GM23338 (cell line): ENCODE measurements at regions not wholly inside any gene's neighbourhood (a gene's known extent, or its start where the extent isn't known, plus 50 kb on each side); places are given as distances from the start of the nearest gene placed in this dataset.
A peak's percentile ranks its signal among the peaks of the same experiment; 100 is the strongest.

Experiments used
- ATAC-seq: fragments of 200-7000 bp; cut with Tn5 transposase; 3 replicates; pipeline ENCODE4 v1.9.1; 2020
- DNase-seq: peaks from one replicate; pipeline ENCODE4 v3.0.0-alpha.2; 2015; ENCODE audit warnings: low spot score
- H2AFZ ChIP-seq: fragments of 200-600 bp; sonication (generic); 2 replicates; pipeline ENCODE4 v1.8.0; 2016; ENCODE audit warnings: antibody characterized with exemption, mild to moderate bottlenecking, moderate library complexity
- H3F3A ChIP-seq: fragments of 200-600 bp; sonication (generic); replicated peaks from 2 replicates; pipeline ENCODE4 v1.8.0; 2017; ENCODE audit warnings: antibody characterized with exemption, mixed run types, low read depth
- H3K27ac ChIP-seq: fragments of 200-600 bp; sonication (generic); 2 replicates; pipeline ENCODE4 v1.6.1; 2016; ENCODE audit warnings: low read depth
- H3K27me3 ChIP-seq: fragments of 200-600 bp; sonication (generic); 2 replicates; pipeline ENCODE4 v1.8.0; 2016; ENCODE audit warnings: mild to moderate bottlenecking, mixed run types, moderate library complexity; ENCODE audit not compliant: insufficient read depth
- H3K36me3 ChIP-seq: fragments of 200-600 bp; sonication (generic); 2 replicates; pipeline ENCODE4 v1.8.0; 2016; ENCODE audit warnings: mild to moderate bottlenecking; ENCODE audit not compliant: insufficient read depth
- H3K4me1 ChIP-seq: fragments of 200-600 bp; sonication (generic); 2 replicates; pipeline ENCODE4 v1.8.0; 2016; ENCODE audit warnings: mild to moderate bottlenecking, moderate library complexity; ENCODE audit not compliant: insufficient read depth
- H3K4me2 ChIP-seq: fragments of 200-600 bp; sonication (generic); 2 replicates; pipeline ENCODE4 v1.7.1; 2017; ENCODE audit warnings: mixed run types
- H3K4me3 ChIP-seq: fragments of 200-600 bp; sonication (generic); 2 replicates; pipeline ENCODE4 v1.6.1; 2016; ENCODE audit warnings: mixed run types
- H3K79me2 ChIP-seq: fragments of 200-600 bp; sonication (generic); replicated peaks from 2 replicates; pipeline ENCODE4 v1.8.0; 2017; ENCODE audit warnings: mild to moderate bottlenecking; ENCODE audit not compliant: insufficient read depth
- H3K9me2 ChIP-seq: fragments of 200-600 bp; sonication (generic); 2 replicates; pipeline ENCODE4 v1.8.0; 2017; ENCODE audit not compliant: insufficient read depth
- H4K20me1 ChIP-seq: fragments of 200-600 bp; sonication (generic); replicated peaks from 2 replicates; pipeline ENCODE4 v1.8.0; 2017; ENCODE audit warnings: mild to moderate bottlenecking; ENCODE audit not compliant: insufficient read depth
- H3K27ac Mint-ChIP-seq: 2 replicates; pipeline ENCODE4 v1.8.0; 2020; ENCODE audit warnings: inconsistent platforms, mild to moderate bottlenecking, moderate library complexity, mixed read lengths
- H3K27me3 Mint-ChIP-seq: 3 replicates; pipeline ENCODE4 v1.8.0; 2022; ENCODE audit warnings: low read depth, mild to moderate bottlenecking, moderate library complexity, mixed read lengths, inconsistent platforms; ENCODE audit not compliant: insufficient read depth, poor library complexity
- H3K36me3 Mint-ChIP-seq: 3 replicates; pipeline ENCODE4 v1.8.0; 2021; ENCODE audit warnings: low read depth, mild to moderate bottlenecking, inconsistent platforms, moderate library complexity, mixed read lengths
- H3K4me1 Mint-ChIP-seq: 3 replicates; pipeline ENCODE4 v1.8.0; 2020; ENCODE audit warnings: mild to moderate bottlenecking, inconsistent platforms, mixed read lengths
- H3K4me3 Mint-ChIP-seq: 3 replicates; pipeline ENCODE4 v1.8.0; 2021; ENCODE audit warnings: moderate library complexity, mild to moderate bottlenecking, inconsistent platforms, mixed read lengths
- H3K9me3 Mint-ChIP-seq: 3 replicates; pipeline ENCODE4 v1.8.0; 2020; ENCODE audit warnings: moderate library complexity, mild to moderate bottlenecking, inconsistent platforms, mixed read lengths
- CREB1 ChIP-seq: fragments of 250-450 bp; sonication (Bioruptor Pico); IDR thresholded peaks from 2 replicates; pipeline ENCODE4 v1.5.0; 2020; ENCODE audit warnings: low read depth, mild to moderate bottlenecking, moderate library complexity
- CTCF ChIP-seq, 2 experiments: fragments of 200-600 bp in 1 of 2; sonication (generic) in 1 of 2; conservative IDR thresholded peaks; 2 replicates each; pipeline versions ENCODE4 v1.5.1 to v1.6.1; 2016 to 2017; ENCODE audit warnings: antibody characterized with exemption in 2 of 2, low read depth in 2 of 2, mild to moderate bottlenecking in 2 of 2, moderate library complexity in 1 of 2
- ETS1 ChIP-seq: IDR thresholded peaks from 2 replicates; pipeline ENCODE4 v1.6.1; 2016; ENCODE audit warnings: antibody characterized with exemption
- EZH2phosphoT487 ChIP-seq: fragments of 200-600 bp; sonication (generic); IDR thresholded peaks from one replicate; pipeline ENCODE4 v1.8.1; 2018; ENCODE audit warnings: antibody characterized with exemption; ENCODE audit not compliant: unreplicated experiment
- JUNB ChIP-seq: IDR thresholded peaks from one replicate; pipeline ENCODE4 v1.6.1; 2016; ENCODE audit warnings: antibody characterized with exemption; ENCODE audit not compliant: unreplicated experiment
- NANOG ChIP-seq: IDR thresholded peaks from 2 replicates; pipeline ENCODE4 v1.6.1; 2016; ENCODE audit warnings: antibody characterized with exemption, borderline replicate concordance
- POLR2AphosphoS5 ChIP-seq: IDR thresholded peaks from 2 replicates; pipeline ENCODE4 v1.6.1; 2016; ENCODE audit warnings: antibody characterized with exemption, low read depth
- REST ChIP-seq: IDR thresholded peaks from one replicate; pipeline ENCODE4 v1.6.1; 2018; ENCODE audit warnings: antibody characterized with exemption; ENCODE audit not compliant: unreplicated experiment
- STAT1 ChIP-seq: IDR thresholded peaks from one replicate; pipeline ENCODE4 v1.6.1; 2016; ENCODE audit warnings: antibody characterized with exemption; ENCODE audit not compliant: unreplicated experiment
- ZNF114 ChIP-seq: fragments of 250-450 bp; sonication (Bioruptor Pico); IDR thresholded peaks from 2 replicates; pipeline ENCODE4 v1.5.0; 2020; ENCODE audit warnings: mild to moderate bottlenecking, moderate library complexity

GRCh38 chr4:159684061-159684460 is 581.2 kb downstream of the RAPGEF2 start:
- no peak overlapping the region for H3K4me3 Mint-ChIP-seq
- no peaks in the 10 kb centered on the region for H3K9me3 Mint-ChIP-seq
- Histone ChIP-seq H2AFZ (no peak overlapping the region), H3K36me3 (no peaks in the 10 kb centered on the region), H3K27me3 (no peaks in the 10 kb centered on the region), H3F3A (no peaks in the 10 kb centered on the region), H3K79me2 (no peaks in the 10 kb centered on the region), H4K20me1 (no peaks in the 10 kb centered on the region), H3K9me2 (peaks cover 6% of the 10 kb centered on the region), H3K4me2 (no peak overlapping the region), H3K27ac (no peak overlapping the region), H3K4me3 (no peak overlapping the region), H3K4me1 (peaks cover 12% of the 10 kb centered on the region)
- H3K27me3 Mint-ChIP-seq = no peaks in the 10 kb centered on the region
- TF ChIP-seq REST (no peak), JUNB (no peak)
- H3K36me3 Mint-ChIP-seq = no peaks in the 10 kb centered on the region
- no peak overlapping the region for H3K27ac Mint-ChIP-seq
- no peak for DNase-seq
- peaks cover 11% of the 10 kb centered on the region for H3K4me1 Mint-ChIP-seq
- ATAC-seq = no peak

GRCh38 chr4:159685340-159686092 is 582.6 kb downstream of the RAPGEF2 start:
- Mint-ChIP-seq H3K27me3 (no peaks in the 10 kb centered on the region), H3K27ac (no peak overlapping the region), H3K36me3 (no peaks in the 10 kb centered on the region), H3K4me1 (peaks cover 11% of the 10 kb centered on the region), H3K9me3 (no peaks in the 10 kb centered on the region), H3K4me3 (no peak overlapping the region)
- DNase-seq = peak; percentile 15
- H3K36me3 ChIP-seq = no peaks in the 10 kb centered on the region; the same call in 1 of the 2 replicates
- H3K27me3 ChIP-seq = no peaks in the 10 kb centered on the region
- H3F3A ChIP-seq = no peaks in the 10 kb centered on the region
- H3K79me2 ChIP-seq = no peaks in the 10 kb centered on the region
- no peak overlapping the region for H3K4me3 ChIP-seq
- H4K20me1 ChIP-seq = no peaks in the 10 kb centered on the region
- H3K4me2 ChIP-seq = no peak overlapping the region
- no peak overlapping the region for H3K27ac ChIP-seq
- 0 out of 3 replicates have a peak, but pooled peaks have one; percentile 25 for ATAC-seq
- peaks cover 12% of the 10 kb centered on the region for H3K4me1 ChIP-seq
- no peak overlapping the region; the same call in 1 of the 2 replicates for H2AFZ ChIP-seq
- peaks cover 6% of the 10 kb centered on the region for H3K9me2 ChIP-seq
- TF ChIP-seq JUNB (no peak), POLR2AphosphoS5 (no peak), EZH2phosphoT487 (no peak), ETS1 (no peak), REST (no peak), CTCF (conservative IDR thresholded peaks at IDR 0.05; ENCODE audit: low read depth in 2 of 2) (no peak), ZNF114 (CRISPR knock-in tag) (no peak), CREB1 (CRISPR knock-in tag) (no peak), STAT1 (no peak), NANOG (no peak)
